ENCODE measurements at regions not wholly inside any gene's neighbourhood (a gene's known extent, or its start where the extent isn't known, plus 50 kb on each side); places are given as distances from the start of the nearest gene placed in this dataset.
A peak's percentile ranks its signal among the peaks of the same experiment; 100 is the strongest.

DNA sequence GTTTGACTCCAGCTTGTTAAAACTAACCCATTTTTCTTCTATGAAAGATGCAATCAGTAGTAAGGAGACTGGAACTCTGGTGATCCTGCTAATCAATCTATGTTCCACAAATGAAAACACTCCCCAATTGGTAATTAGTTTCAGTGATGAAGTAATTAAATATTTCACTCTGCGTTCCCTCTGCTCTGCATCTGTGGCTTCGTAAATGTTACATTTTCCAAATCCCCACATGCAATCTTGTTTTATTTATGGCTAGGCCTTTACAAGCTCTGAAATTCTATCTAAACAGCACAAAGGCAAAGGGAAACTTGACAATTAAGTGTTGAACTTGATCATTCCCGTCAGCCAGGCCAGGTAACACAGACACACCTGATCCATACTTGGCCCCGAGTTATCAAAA, 231.4 kb upstream of the OSR1 start:
- Histone ChIP-seq H3K9ac (ENCODE audit: extremely low read depth, insufficient read length, low read length) (no peak overlapping the region), H2BK15ac (ENCODE audit: low read depth, low read length) (no peak overlapping the region), H2BK20ac (ENCODE audit: low read depth, low read length, poor library complexity, severe bottlenecking) (no peak overlapping the region), H3K4me2 (ENCODE audit: insufficient read depth, insufficient read length, low read length) (no peak overlapping the region), H3K14ac (ENCODE audit: insufficient read depth, low read length) (no peak overlapping the region), H4K20me1 (ENCODE audit: control insufficient read depth, insufficient read depth, insufficient read length) (no peaks in the 10 kb centered on the region), H3K27me3 (ENCODE audit: insufficient read depth, low read length) (no peaks in the 10 kb centered on the region), H2BK120ac (ENCODE audit: low read depth, low read length, poor library complexity, severe bottlenecking) (no peak overlapping the region), H3K23ac (ENCODE audit: insufficient read length, low read depth, low read length) (no peak overlapping the region), H2BK5ac (ENCODE audit: insufficient read length, low read length) (no peak overlapping the region), H3K18ac (ENCODE audit: insufficient read length, low read depth, low read length) (no peak overlapping the region), H2AK5ac (ENCODE audit: insufficient read length, low read length) (no peak overlapping the region), H4K8ac (replicated peaks; ENCODE audit: insufficient read length, low read depth, low read length) (no peak overlapping the region), H3K56ac (ENCODE audit: insufficient read length, low read depth, low read length) (no peak overlapping the region), H3K79me2 (ENCODE audit: insufficient read depth, low read length) (no peaks in the 10 kb centered on the region), H3K4ac (ENCODE audit: low read depth, low read length) (no peak overlapping the region), H4K91ac (ENCODE audit: insufficient read length, low read depth, low read length) (no peak overlapping the region), H3K9me3 (ENCODE audit: control insufficient read depth, low read depth, low read length) (no peaks in the 10 kb centered on the region), H3K23me2 (ENCODE audit: insufficient read length, low read depth, low read length, poor library complexity, severe bottlenecking) (no peaks in the 10 kb centered on the region), H3K4me1 (ENCODE audit: insufficient read depth, low read length) (no peaks in the 10 kb centered on the region), H2AFZ (ENCODE audit: low read length) (no peak overlapping the region), H2BK12ac (ENCODE audit: insufficient read length, low read depth, low read length) (no peak overlapping the region), H4K5ac (ENCODE audit: insufficient read length, low read depth, low read length) (no peak overlapping the region), H3K79me1 (ENCODE audit: insufficient read depth, low read depth, low read length, poor library complexity, severe bottlenecking) (no peaks in the 10 kb centered on the region), H3T11ph (ENCODE audit: low read length) (no peak overlapping the region), H3K27ac (ENCODE audit: insufficient read length, low read depth, low read length) (no peak overlapping the region)
- no peak for DNase-seq
- H3K27me3 Mint-ChIP-seq (ENCODE audit: low read depth), result no peaks in the 10 kb centered on the region
- no CpG with 5 or more reads among the region's 4 CpGs for WGBS (ENCODE audit: extremely low coverage, insufficient read length, low lambda C conversion rate)
- H3K9me3 Mint-ChIP-seq, result peaks cover 0 to 3% of the 10 kb centered on the region in 2 experiments; a peak in 2 of 5 replicates
- no peak overlapping the region for H3K4me3 Mint-ChIP-seq
- peaks cover 4 to 5% of the 10 kb centered on the region in 2 experiments for H3K4me1 Mint-ChIP-seq
- peak overlapping the region in 1 of 3 experiments; percentile 2; a peak in 1 of 7 replicates for H3K27ac Mint-ChIP-seq
- no peaks in the 10 kb centered on the region for H3K36me3 Mint-ChIP-seq (ENCODE audit: insufficient read depth in 1 of 3, low read depth in 3 of 3)
- TF ChIP-seq, protein P1, sequence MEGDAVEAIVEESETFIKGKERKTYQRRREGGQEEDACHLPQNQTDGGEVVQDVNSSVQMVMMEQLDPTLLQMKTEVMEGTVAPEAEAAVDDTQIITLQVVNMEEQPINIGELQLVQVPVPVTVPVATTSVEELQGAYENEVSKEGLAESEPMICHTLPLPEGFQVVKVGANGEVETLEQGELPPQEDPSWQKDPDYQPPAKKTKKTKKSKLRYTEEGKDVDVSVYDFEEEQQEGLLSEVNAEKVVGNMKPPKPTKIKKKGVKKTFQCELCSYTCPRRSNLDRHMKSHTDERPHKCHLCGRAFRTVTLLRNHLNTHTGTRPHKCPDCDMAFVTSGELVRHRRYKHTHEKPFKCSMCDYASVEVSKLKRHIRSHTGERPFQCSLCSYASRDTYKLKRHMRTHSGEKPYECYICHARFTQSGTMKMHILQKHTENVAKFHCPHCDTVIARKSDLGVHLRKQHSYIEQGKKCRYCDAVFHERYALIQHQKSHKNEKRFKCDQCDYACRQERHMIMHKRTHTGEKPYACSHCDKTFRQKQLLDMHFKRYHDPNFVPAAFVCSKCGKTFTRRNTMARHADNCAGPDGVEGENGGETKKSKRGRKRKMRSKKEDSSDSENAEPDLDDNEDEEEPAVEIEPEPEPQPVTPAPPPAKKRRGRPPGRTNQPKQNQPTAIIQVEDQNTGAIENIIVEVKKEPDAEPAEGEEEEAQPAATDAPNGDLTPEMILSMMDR (conservative IDR thresholded peaks at IDR 0.05), result no peak

Measured in H9 (cell line).